WTC11 (cell line): ENCODE measurements at regions not wholly inside any gene's neighbourhood (a gene's known extent, or its start where the extent isn't known, plus 50 kb on each side); places are given as distances from the start of the nearest gene placed in this dataset.

ENCODE experiments used
- ELF4 ChIP-seq: sonication (generic); formaldehyde crosslinking; IDR thresholded peaks from 2 replicates; pipeline ENCODE4 v1.8.1; 2022; ENCODE audit warnings: low read depth, mild to moderate bottlenecking, moderate library complexity, missing genetic modification reagents
- ESRRA ChIP-seq: sonication (generic); formaldehyde crosslinking; IDR thresholded peaks from 2 replicates; pipeline ENCODE4 v1.8.1; 2022; ENCODE audit warnings: mild to moderate bottlenecking, missing genetic modification reagents, borderline replicate concordance
- IRF2 ChIP-seq: sonication (generic); formaldehyde crosslinking; IDR thresholded peaks from 2 replicates; pipeline ENCODE4 v1.8.0; 2022; ENCODE audit warnings: low read depth, missing genetic modification reagents, borderline replicate concordance
- JUN ChIP-seq: sonication (generic); formaldehyde crosslinking; IDR thresholded peaks from 2 replicates; pipeline ENCODE4 v1.8.0; 2023; ENCODE audit warnings: mild to moderate bottlenecking, missing genetic modification reagents
- NFYB ChIP-seq: sonication (generic); formaldehyde crosslinking; conservative IDR thresholded peaks from 2 replicates; pipeline ENCODE4 v1.8.0; 2022; ENCODE audit warnings: low read depth, missing genetic modification reagents
- SP1 ChIP-seq: sonication (generic); formaldehyde crosslinking; conservative IDR thresholded peaks from 2 replicates; pipeline ENCODE4 v1.8.1; 2022; ENCODE audit warnings: missing genetic modification reagents
- ZNF121 ChIP-seq: sonication (generic); formaldehyde crosslinking; IDR thresholded peaks from 2 replicates; pipeline ENCODE4 v1.8.0; 2023; ENCODE audit warnings: missing genetic modification reagents
- TF ChIP-seq, protein P1 (sequence below): fragments of 200-600 bp; IDR thresholded peaks from 2 replicates; pipeline ENCODE4 v1.8.0; 2022; ENCODE audit warnings: antibody characterized with exemption
- TF ChIP-seq, protein P2 (sequence below): sonication (generic); formaldehyde crosslinking; IDR thresholded peaks from 2 replicates; pipeline ENCODE4 v1.8.0; 2022; ENCODE audit warnings: mild to moderate bottlenecking, missing genetic modification reagents
- TF ChIP-seq, protein P3 (sequence below): sonication (generic); formaldehyde crosslinking; IDR thresholded peaks from 2 replicates; pipeline ENCODE4 v1.8.0; 2022; ENCODE audit warnings: missing genetic modification reagents

DNA sequence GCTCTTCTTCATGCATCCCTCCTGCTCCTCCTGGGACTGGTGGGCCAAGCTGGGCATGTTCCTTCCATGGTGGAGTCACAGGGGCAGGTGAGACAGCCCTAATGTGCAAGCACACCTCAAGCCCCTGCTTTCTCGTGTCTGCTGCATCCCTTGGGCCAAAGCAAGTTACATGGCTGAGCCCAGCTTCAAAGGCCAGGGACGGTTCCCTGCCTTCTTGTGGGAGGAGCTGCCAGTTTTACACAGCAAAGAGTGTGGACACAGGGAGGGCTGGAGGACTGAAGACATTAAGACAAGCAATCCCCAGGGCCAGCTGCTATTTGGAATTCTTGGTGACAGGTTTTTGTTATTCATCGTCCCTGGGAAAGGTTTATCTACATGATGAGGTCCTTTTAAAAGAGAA, 175.2 kb upstream of the CACNA1E start:
- TF ChIP-seq IRF2 (CRISPR knock-in tag) (no peak), JUN (CRISPR knock-in tag) (no peak), ZNF121 (CRISPR knock-in tag) (no peak), NFYB (CRISPR knock-in tag) (no peak), ESRRA (CRISPR knock-in tag) (no peak), SP1 (no peak), ELF4 (no peak)
- TF ChIP-seq, protein P1, sequence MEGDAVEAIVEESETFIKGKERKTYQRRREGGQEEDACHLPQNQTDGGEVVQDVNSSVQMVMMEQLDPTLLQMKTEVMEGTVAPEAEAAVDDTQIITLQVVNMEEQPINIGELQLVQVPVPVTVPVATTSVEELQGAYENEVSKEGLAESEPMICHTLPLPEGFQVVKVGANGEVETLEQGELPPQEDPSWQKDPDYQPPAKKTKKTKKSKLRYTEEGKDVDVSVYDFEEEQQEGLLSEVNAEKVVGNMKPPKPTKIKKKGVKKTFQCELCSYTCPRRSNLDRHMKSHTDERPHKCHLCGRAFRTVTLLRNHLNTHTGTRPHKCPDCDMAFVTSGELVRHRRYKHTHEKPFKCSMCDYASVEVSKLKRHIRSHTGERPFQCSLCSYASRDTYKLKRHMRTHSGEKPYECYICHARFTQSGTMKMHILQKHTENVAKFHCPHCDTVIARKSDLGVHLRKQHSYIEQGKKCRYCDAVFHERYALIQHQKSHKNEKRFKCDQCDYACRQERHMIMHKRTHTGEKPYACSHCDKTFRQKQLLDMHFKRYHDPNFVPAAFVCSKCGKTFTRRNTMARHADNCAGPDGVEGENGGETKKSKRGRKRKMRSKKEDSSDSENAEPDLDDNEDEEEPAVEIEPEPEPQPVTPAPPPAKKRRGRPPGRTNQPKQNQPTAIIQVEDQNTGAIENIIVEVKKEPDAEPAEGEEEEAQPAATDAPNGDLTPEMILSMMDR = no peak
- TF ChIP-seq, protein P2, sequence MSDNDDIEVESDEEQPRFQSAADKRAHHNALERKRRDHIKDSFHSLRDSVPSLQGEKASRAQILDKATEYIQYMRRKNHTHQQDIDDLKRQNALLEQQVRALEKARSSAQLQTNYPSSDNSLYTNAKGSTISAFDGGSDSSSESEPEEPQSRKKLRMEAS (CRISPR knock-in tag) = no peak
- TF ChIP-seq, protein P3, sequence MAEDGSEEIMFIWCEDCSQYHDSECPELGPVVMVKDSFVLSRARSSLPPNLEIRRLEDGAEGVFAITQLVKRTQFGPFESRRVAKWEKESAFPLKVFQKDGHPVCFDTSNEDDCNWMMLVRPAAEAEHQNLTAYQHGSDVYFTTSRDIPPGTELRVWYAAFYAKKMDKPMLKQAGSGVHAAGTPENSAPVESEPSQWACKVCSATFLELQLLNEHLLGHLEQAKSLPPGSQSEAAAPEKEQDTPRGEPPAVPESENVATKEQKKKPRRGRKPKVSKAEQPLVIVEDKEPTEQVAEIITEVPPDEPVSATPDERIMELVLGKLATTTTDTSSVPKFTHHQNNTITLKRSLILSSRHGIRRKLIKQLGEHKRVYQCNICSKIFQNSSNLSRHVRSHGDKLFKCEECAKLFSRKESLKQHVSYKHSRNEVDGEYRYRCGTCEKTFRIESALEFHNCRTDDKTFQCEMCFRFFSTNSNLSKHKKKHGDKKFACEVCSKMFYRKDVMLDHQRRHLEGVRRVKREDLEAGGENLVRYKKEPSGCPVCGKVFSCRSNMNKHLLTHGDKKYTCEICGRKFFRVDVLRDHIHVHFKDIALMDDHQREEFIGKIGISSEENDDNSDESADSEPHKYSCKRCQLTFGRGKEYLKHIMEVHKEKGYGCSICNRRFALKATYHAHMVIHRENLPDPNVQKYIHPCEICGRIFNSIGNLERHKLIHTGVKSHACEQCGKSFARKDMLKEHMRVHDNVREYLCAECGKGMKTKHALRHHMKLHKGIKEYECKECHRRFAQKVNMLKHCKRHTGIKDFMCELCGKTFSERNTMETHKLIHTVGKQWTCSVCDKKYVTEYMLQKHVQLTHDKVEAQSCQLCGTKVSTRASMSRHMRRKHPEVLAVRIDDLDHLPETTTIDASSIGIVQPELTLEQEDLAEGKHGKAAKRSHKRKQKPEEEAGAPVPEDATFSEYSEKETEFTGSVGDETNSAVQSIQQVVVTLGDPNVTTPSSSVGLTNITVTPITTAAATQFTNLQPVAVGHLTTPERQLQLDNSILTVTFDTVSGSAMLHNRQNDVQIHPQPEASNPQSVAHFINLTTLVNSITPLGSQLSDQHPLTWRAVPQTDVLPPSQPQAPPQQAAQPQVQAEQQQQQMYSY = no peak
